K562 (cell line): ENCODE measurements at regions not wholly inside any gene's neighbourhood (a gene's known extent, or its start where the extent isn't known, plus 50 kb on each side); places are given as distances from the start of the nearest gene placed in this dataset.

Source experiments
- ADNP ChIP-seq: fragments of 200-800 bp; sonication (Bioruptor generic); IDR thresholded peaks from 2 replicates; pipeline ENCODE4 v1.6.1; 2016; ENCODE audit warnings: missing genetic modification characterization, missing compliant biosample characterization
- FOXP4 ChIP-seq: sonication (generic); formaldehyde crosslinking; IDR thresholded peaks from 2 replicates; pipeline ENCODE4 v1.8.0; 2022; ENCODE audit warnings: mild to moderate bottlenecking, missing genetic modification reagents, borderline replicate concordance
- HES1 ChIP-seq: fragments of 450-650 bp; IDR thresholded peaks from 2 replicates; pipeline ENCODE4 v1.6.1; 2016; ENCODE audit warnings: low read depth, mild to moderate bottlenecking, moderate library complexity
- MAZ ChIP-seq, 2 experiments: fragments of 450-650 bp in 1 of 2; sonication (generic) in 1 of 2; formaldehyde crosslinking; IDR thresholded peaks in 1 of 2; conservative IDR thresholded peaks in 1 of 2; 2 replicates each; pipeline versions ENCODE4 v1.4.0 to v1.5.0; 2020; ENCODE audit warnings: mild to moderate bottlenecking in 1 of 2, missing genetic modification reagents in 1 of 2
- NCOA2 ChIP-seq, 2 experiments: fragments of 450-650 bp; IDR thresholded peaks; 2 replicates each; pipeline ENCODE4 v1.6.1; 2018; ENCODE audit warnings: mild to moderate bottlenecking in 2 of 2, moderate library complexity in 1 of 2; ENCODE audit not compliant: partially characterized antibody in 2 of 2
- NCOA6 ChIP-seq: fragments of 450-650 bp; IDR thresholded peaks from 2 replicates; pipeline ENCODE4 v1.6.1; 2017; ENCODE audit warnings: mild to moderate bottlenecking
- NR2F6 ChIP-seq: fragments of 450-650 bp; formaldehyde crosslinking; IDR thresholded peaks from 2 replicates; pipeline ENCODE4 v1.4.0; 2020; ENCODE audit warnings: mild to moderate bottlenecking
- PTTG1 ChIP-seq: fragments of 450-650 bp; IDR thresholded peaks from 2 replicates; pipeline ENCODE4 v1.6.1; 2016; ENCODE audit warnings: low read depth, mild to moderate bottlenecking, missing genetic modification characterization, missing compliant biosample characterization
- SMARCE1 ChIP-seq: fragments of 450-650 bp; IDR thresholded peaks from 2 replicates; pipeline ENCODE4 v1.7.1; 2016; ENCODE audit warnings: mild to moderate bottlenecking
- TEAD2 ChIP-seq: fragments of 450-650 bp; IDR thresholded peaks from 2 replicates; pipeline ENCODE4 v1.6.1; 2016; ENCODE audit warnings: missing genetic modification characterization, control low read depth, missing compliant biosample characterization
- ZBTB7A ChIP-seq: IDR thresholded peaks from 2 replicates; pipeline ENCODE4 v1.6.1; 2011; ENCODE audit warnings: low read depth, mild to moderate bottlenecking, low read length, moderate library complexity, borderline replicate concordance; ENCODE audit not compliant: control insufficient read depth
- ZBTB9 ChIP-seq: fragments of 450-650 bp; formaldehyde crosslinking; IDR thresholded peaks from 2 replicates; pipeline ENCODE4 v1.4.0; 2020; ENCODE audit warnings: mild to moderate bottlenecking, moderate library complexity
- ZKSCAN1 ChIP-seq: fragments of 150-350 bp; IDR thresholded peaks from 2 replicates; pipeline ENCODE4 v1.6.1; 2016; ENCODE audit warnings: low read depth, low read length
- ZNF134 ChIP-seq: fragments of 250-450 bp; sonication (Bioruptor Pico); conservative IDR thresholded peaks from 2 replicates; pipeline ENCODE4 v1.4.0; 2020
- ZNF589 ChIP-seq: fragments of 200-800 bp; sonication (Bioruptor generic); IDR thresholded peaks from 2 replicates; pipeline ENCODE4 v1.6.1; 2016; ENCODE audit warnings: low read depth, missing genetic modification characterization, missing compliant biosample characterization
- ZNF655 ChIP-seq: fragments of 250-450 bp; sonication (Bioruptor Pico); IDR thresholded peaks from 2 replicates; pipeline ENCODE4 v1.5.0; 2021
- ZNF717 ChIP-seq: fragments of 250-450 bp; sonication (Bioruptor Pico); IDR thresholded peaks from 2 replicates; pipeline ENCODE4 v1.5.0; 2021
- ZNF830 ChIP-seq: fragments of 250-450 bp; sonication (Bioruptor Pico); IDR thresholded peaks from 2 replicates; pipeline ENCODE4 v1.5.0; 2021; ENCODE audit warnings: mild to moderate bottlenecking

- no peak for TF ChIP-seq ZBTB7A
- no peak for TF ChIP-seq NR2F6
- TF ChIP-seq ZNF655 (CRISPR knock-in tag) = no peak
- TF ChIP-seq ZNF830 = no peak
- TF ChIP-seq ZNF134 (CRISPR knock-in tag) = no peak
- no peak for TF ChIP-seq ZNF717
- TF ChIP-seq NCOA2 (IDR thresholded peaks at IDR 0.05; ENCODE audit: partially characterized antibody in 2 of 2) = no peak
- no peak for TF ChIP-seq ADNP (tag)
- TF ChIP-seq FOXP4 (CRISPR knock-in tag) = no peak
- no peak for TF ChIP-seq SMARCE1
- no peak for TF ChIP-seq HES1
- no peak for TF ChIP-seq TEAD2
- no peak for TF ChIP-seq NCOA6
- TF ChIP-seq ZBTB9 (CRISPR knock-in tag) = peak; percentile 31; the same call in 1 of the 2 replicates
- no peak for TF ChIP-seq MAZ (CRISPR knock-in tag; conservative IDR thresholded peaks at IDR 0.05 in 1 of 2, IDR thresholded peaks at IDR 0.05 in 1 of 2)
- peak; percentile 72 for TF ChIP-seq PTTG1
- TF ChIP-seq ZNF589 (CRISPR knock-in tag) = 0 out of 2 replicates have a peak, but pooled peaks have one; percentile 44
- TF ChIP-seq ZKSCAN1 = no peak
These were observed 186.7 kb downstream of the NXNL2 start (continued) for GRCh38 chr9:88721495-88722279.
